Fibroblast of gingiva (primary cell): ENCODE measurements at regions not wholly inside any gene's neighbourhood (a gene's known extent, or its start where the extent isn't known, plus 50 kb on each side); places are given as distances from the start of the nearest gene placed in this dataset.
"Not testable (repeated sequence)": the region's sequence is repeated elsewhere in the genome, so short reads cannot be mapped to it uniquely, and the experiment has no call there.

ENCODE experiments used
- DNase-seq: peaks from one replicate; pipeline ENCODE4 v3.0.0-alpha.2; 2011; ENCODE audit warnings: low read depth

- DNase-seq: no peak
Measured at GRCh38 chr1:143619851-143620250, 351.9 kb downstream of the FAM72C start.

- DNase-seq: no peak
Measured at GRCh38 chr1:143611159-143611558, 360.6 kb downstream of the FAM72C start.

GRCh38 chr1:143610196-143610595 lies 361.6 kb downstream of the FAM72C start:
- DNase-seq: no peak

GRCh38 chr1:143604887-143605286 lies 366.9 kb downstream of the FAM72C start:
- no peak for DNase-seq

- no peak for DNase-seq
Measured at GRCh38 chr1:143584508-143584907, 387.3 kb downstream of the FAM72C start.

- no peak for DNase-seq
Measured at GRCh38 chr1:143574891-143575520, 396.8 kb downstream of the FAM72C start.

GRCh38 chr1:143572661-143573060 lies 399.1 kb downstream of the FAM72C start:
- not testable (repeated sequence) for DNase-seq

- DNase-seq: not testable (repeated sequence)
Measured at GRCh38 chr1:143563761-143564160, 408.0 kb downstream of the FAM72C start.

GRCh38 chr1:143553627-143554026 lies 418.2 kb downstream of the FAM72C start:
- no peak for DNase-seq

GRCh38 chr1:143504703-143505102 lies 467.1 kb downstream of the FAM72C start:
- DNase-seq: not testable (repeated sequence)

GRCh38 chr1:143504080-143504479 lies 467.7 kb downstream of the FAM72C start:
- DNase-seq: not testable (repeated sequence)

- not testable (repeated sequence) for DNase-seq
Measured at GRCh38 chr1:143503048-143503447, 468.7 kb downstream of the FAM72C start.

GRCh38 chr1:143502038-143502437 lies 469.7 kb downstream of the FAM72C start:
- not testable (repeated sequence) for DNase-seq

GRCh38 chr1:143498059-143498749 lies 473.6 kb downstream of the FAM72C start:
- DNase-seq: not testable (repeated sequence)

- DNase-seq: no peak
Measured at GRCh38 chr1:143497374-143497747, 474.4 kb downstream of the FAM72C start.

- DNase-seq: not testable (repeated sequence)
Measured at GRCh38 chr1:143496526-143497373, 475.0 kb downstream of the FAM72C start.
